ENCODE measurements at regions not wholly inside any gene's neighbourhood (a gene's known extent, or its start where the extent isn't known, plus 50 kb on each side); places are given as distances from the start of the nearest gene placed in this dataset.

DNA sequence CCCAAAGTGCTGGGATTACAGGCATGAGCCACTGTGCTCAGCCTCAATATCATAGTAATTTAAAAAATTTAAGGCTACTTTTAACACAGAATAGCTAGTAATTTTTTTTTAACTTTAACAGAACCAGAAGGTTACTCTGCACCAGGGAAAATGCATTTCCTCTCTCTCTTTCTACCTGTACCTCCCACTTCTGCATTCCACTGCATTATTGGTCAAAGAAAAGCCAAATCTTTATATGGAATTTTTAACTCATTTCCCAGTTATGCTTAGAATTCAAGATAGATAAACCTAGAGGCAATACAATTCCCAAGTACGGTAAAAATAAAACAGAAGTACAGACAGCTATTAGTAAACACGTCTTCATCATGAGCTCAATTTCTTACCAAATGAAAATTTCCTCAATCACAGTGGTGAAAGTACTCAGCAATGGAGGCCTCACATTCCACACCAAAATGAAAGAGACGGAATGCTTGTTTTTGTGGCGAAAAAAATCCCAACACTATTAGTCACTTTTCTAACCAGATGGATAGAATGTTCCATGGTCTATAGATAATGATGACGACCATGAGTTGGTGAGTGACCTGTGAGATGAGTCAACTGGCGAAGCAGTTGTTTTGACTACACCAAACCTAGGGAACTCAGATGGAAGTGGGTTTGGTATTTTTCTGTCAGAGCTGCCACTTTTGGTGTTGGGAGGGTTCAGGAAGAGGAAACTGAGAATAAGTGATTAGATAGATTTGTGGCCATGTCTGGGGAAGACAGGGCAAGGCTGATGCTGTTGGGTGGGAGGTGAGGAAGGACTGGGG, 104.7 kb upstream of the SGK1 start:
- Mint-ChIP-seq H3K4me3 (no peak overlapping the region), H3K36me3 (no peaks in the 10 kb centered on the region), H3K27ac (no peak overlapping the region), H3K9me3 (ENCODE audit: low read depth) (no peaks in the 10 kb centered on the region), H3K27me3 (no peaks in the 10 kb centered on the region), H3K4me1 (peaks cover 16% of the 10 kb centered on the region)
- no peak for DNase-seq
- ATAC-seq = no peak
- CTCF ChIA-PET = no interaction called here

DNA sequence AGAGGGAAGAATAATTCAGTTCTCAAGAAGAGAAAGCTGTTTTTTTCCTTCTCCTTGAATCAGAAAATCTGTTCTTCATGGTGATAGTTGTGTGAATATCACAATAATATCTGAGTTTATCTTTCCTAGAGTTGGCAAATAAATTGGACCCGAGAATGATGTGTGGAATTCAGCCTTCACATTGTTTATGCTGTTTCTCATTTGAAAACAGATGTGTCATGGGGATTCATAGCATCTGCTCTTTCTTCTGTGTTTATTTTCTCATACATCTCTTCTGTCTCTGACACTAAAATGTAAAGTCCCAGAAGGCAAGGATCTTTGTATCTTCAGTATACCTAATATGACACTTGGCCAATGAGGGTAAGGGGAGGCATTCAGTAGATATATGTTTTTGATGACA, 103.6 kb upstream of the SGK1 start:
- Mint-ChIP-seq H3K4me3 (no peak overlapping the region), H3K27me3 (no peaks in the 10 kb centered on the region), H3K36me3 (no peaks in the 10 kb centered on the region), H3K27ac (no peak overlapping the region), H3K4me1 (peaks cover 21% of the 10 kb centered on the region), H3K9me3 (ENCODE audit: low read depth) (no peaks in the 10 kb centered on the region)
- CTCF ChIA-PET = no interaction called here
- DNase-seq (no peak), ATAC-seq (no peak)

DNA sequence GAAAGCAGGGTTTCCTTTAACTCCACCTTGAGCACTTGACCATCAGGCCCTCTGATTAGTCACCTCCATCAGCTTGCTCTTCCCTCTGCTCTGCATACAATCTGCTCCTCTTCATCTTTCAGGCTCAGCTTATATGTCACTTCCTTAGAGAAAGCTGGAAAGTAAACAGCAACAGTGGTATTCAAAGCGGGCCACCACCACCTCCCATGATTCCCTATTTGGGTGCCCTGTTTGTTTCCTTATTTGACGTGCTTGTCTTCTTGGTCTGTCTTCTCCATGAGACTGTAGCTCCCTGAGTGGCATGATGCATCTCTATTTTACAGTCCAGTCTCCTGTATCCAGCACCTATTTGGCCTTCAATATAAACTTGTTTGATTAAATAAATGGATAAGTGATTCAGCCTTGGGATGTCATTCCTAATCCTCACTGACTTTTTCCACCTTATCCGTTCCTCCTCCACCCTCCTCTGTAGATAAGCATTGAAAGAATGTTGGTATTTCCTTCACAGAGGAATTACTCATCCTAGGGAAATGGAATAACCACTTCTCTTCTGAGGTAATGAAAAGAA, 102.8 kb upstream of the SGK1 start:
- peaks cover 19% of the 10 kb centered on the region for H3K4me1 Mint-ChIP-seq
- H3K36me3 Mint-ChIP-seq = no peaks in the 10 kb centered on the region
- H3K9me3 Mint-ChIP-seq (ENCODE audit: low read depth) = no peaks in the 10 kb centered on the region
- H3K27ac Mint-ChIP-seq = no peak overlapping the region
- H3K27me3 Mint-ChIP-seq = no peaks in the 10 kb centered on the region
- no peak for ATAC-seq
- CTCF ChIA-PET = interaction anchor here (1.1 kb wide), 1 partner anchor 15 kb away, joined by 3 read pairs; no protein-coding TSS in a partner anchor
- H3K4me3 Mint-ChIP-seq = no peak overlapping the region
- DNase-seq = no peak

DNA sequence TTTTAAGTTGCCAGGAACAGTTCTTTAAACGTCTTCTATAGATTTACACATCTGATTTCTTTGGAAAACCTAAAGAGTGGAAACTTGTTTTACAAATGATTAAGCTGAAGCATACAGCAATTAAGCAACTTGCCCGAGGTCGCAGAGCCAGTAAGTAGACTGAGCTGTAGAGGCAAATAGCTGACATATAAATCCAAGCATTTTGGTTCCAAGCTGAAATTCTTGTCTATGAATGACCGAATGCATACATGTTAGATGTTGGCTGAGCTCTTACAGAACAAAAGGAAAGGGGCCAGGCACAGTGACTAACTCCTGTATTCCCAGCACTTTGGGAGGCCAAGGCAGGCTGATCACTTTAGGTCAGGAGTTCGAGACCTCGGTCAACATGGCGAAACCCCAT, 101.8 kb upstream of the SGK1 start:
- Mint-ChIP-seq H3K9me3 (ENCODE audit: low read depth) (no peaks in the 10 kb centered on the region), H3K4me1 (peaks cover 14% of the 10 kb centered on the region), H3K27me3 (no peaks in the 10 kb centered on the region), H3K36me3 (no peaks in the 10 kb centered on the region), H3K4me3 (no peak overlapping the region), H3K27ac (no peak overlapping the region)
- DNase-seq (no peak), ATAC-seq (no peak)
- CTCF ChIA-PET = no interaction called here

- Mint-ChIP-seq H3K36me3 (peaks cover 8% of the 10 kb centered on the region), H3K4me3 (no peak overlapping the region), H3K9me3 (ENCODE audit: low read depth) (peaks cover 4% of the 10 kb centered on the region), H3K4me1 (peaks cover 4% of the 10 kb centered on the region), H3K27ac (no peak overlapping the region), H3K27me3 (no peaks in the 10 kb centered on the region)
- CTCF ChIA-PET = interaction anchor here (0.6 kb wide), 1 partner anchor 544 kb away, joined by 3 read pairs; no protein-coding TSS in a partner anchor
- ATAC-seq (peak; percentile 36), DNase-seq (no peak)
These were observed 98.7 kb upstream of the SGK1 start for GRCh38 chr6:134416418-134417154.

GRCh38 chr6:134415656-134416055, 97.7 kb upstream of the SGK1 start:
- no peak overlapping the region for H3K27ac Mint-ChIP-seq
- ATAC-seq = no peak
- peaks cover 4% of the 10 kb centered on the region for H3K9me3 Mint-ChIP-seq (ENCODE audit: low read depth)
- no peaks in the 10 kb centered on the region for H3K27me3 Mint-ChIP-seq
- H3K4me1 Mint-ChIP-seq = peaks cover 4% of the 10 kb centered on the region
- H3K4me3 Mint-ChIP-seq = no peak overlapping the region
- no peak for DNase-seq
- CTCF ChIA-PET = no interaction called here
- H3K36me3 Mint-ChIP-seq = peaks cover 8% of the 10 kb centered on the region

- H3K4me1 Mint-ChIP-seq = peaks cover 4% of the 10 kb centered on the region
- CTCF ChIA-PET = interaction anchor here (1.6 kb wide), 1 partner anchor 20 kb away, joined by 4 read pairs; no protein-coding TSS in a partner anchor
- peaks cover 4% of the 10 kb centered on the region for H3K9me3 Mint-ChIP-seq (ENCODE audit: low read depth)
- H3K27ac Mint-ChIP-seq = no peak overlapping the region
- no peak for DNase-seq
- H3K27me3 Mint-ChIP-seq = no peaks in the 10 kb centered on the region
- ATAC-seq = no peak
- no peak overlapping the region for H3K4me3 Mint-ChIP-seq
- peaks cover 8% of the 10 kb centered on the region for H3K36me3 Mint-ChIP-seq
These were observed 97.3 kb upstream of the SGK1 start for GRCh38 chr6:134415194-134415593.

- Mint-ChIP-seq H3K4me1 (peaks cover 4% of the 10 kb centered on the region), H3K27me3 (no peaks in the 10 kb centered on the region), H3K36me3 (peaks cover 8% of the 10 kb centered on the region), H3K27ac (no peak overlapping the region), H3K4me3 (no peak overlapping the region), H3K9me3 (ENCODE audit: low read depth) (peaks cover 4% of the 10 kb centered on the region)
- DNase-seq (no peak), ATAC-seq (no peak)
- CTCF ChIA-PET = interaction anchor here (1.6 kb wide), 1 partner anchor 21 kb away, joined by 4 read pairs; no protein-coding TSS in a partner anchor
These were observed 96.9 kb upstream of the SGK1 start for GRCh38 chr6:134414793-134415192.

- Mint-ChIP-seq H3K27ac (no peak overlapping the region), H3K9me3 (ENCODE audit: low read depth) (peaks cover 4% of the 10 kb centered on the region), H3K36me3 (peaks cover 8% of the 10 kb centered on the region), H3K27me3 (no peaks in the 10 kb centered on the region), H3K4me1 (peaks cover 4% of the 10 kb centered on the region), H3K4me3 (no peak overlapping the region)
- CTCF ChIA-PET = interaction anchor here (0.7 to 1.1 kb wide), 2 partner anchors 63 to 227 kb away, joined by 3 read pairs; no protein-coding TSS in a partner anchor
- DNase-seq (no peak), ATAC-seq (no peak)
These were observed 95.3 kb upstream of the SGK1 start for GRCh38 chr6:134413241-134413643.

DNA sequence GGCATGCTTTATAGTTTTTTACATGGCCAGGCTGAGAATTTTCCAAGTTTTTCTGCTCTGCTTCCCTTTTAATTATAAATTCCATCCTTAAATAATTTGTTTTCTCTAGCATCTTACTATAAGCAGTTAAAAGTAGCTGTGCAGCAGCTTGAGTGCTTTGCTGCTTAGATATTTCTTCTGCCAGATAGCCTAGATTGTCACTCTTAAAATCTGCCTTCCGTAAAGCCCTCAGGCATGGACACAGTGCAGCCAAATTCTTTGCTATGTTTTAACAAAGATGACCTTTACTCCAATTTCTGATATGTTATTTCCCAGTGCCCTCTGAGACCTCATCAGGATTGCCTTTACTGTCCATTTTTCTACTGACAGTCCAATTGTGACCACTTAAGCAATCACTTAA, 92.6 kb upstream of the SGK1 start:
- no peaks in the 10 kb centered on the region for H3K4me1 Mint-ChIP-seq
- CTCF ChIA-PET = interaction anchor here (1.2 kb wide), 1 partner anchor 14 kb away, joined by 3 read pairs; no protein-coding TSS in a partner anchor
- no peak for DNase-seq

GRCh38 chr6:134407791-134408190, 89.9 kb upstream of the SGK1 start:
- Mint-ChIP-seq H3K4me1 (no peaks in the 10 kb centered on the region), H3K9me3 (ENCODE audit: low read depth) (no peaks in the 10 kb centered on the region), H3K36me3 (peaks cover 5% of the 10 kb centered on the region), H3K4me3 (no peak overlapping the region), H3K27me3 (no peaks in the 10 kb centered on the region), H3K27ac (no peak overlapping the region)
- ATAC-seq = no peak
- no peak for DNase-seq
- CTCF ChIA-PET = no interaction called here

More for the DNA sequence above, 92.6 kb upstream of the SGK1 start:
- Mint-ChIP-seq H3K9me3 (ENCODE audit: low read depth) (peaks cover 4% of the 10 kb centered on the region), H3K4me3 (no peak overlapping the region), H3K36me3 (peaks cover 8% of the 10 kb centered on the region), H3K27ac (no peak overlapping the region), H3K27me3 (no peaks in the 10 kb centered on the region)
- no peak for ATAC-seq

GRCh38 chr6:134406311-134406710, 88.4 kb upstream of the SGK1 start:
- DNase-seq = no peak
- CTCF ChIA-PET = interaction anchor here (0.7 kb wide), 1 partner anchor 228 kb away, joined by 3 read pairs; no protein-coding TSS in a partner anchor
- Mint-ChIP-seq H3K9me3 (ENCODE audit: low read depth) (no peaks in the 10 kb centered on the region), H3K27me3 (no peaks in the 10 kb centered on the region), H3K27ac (no peak overlapping the region), H3K4me1 (peaks cover 4% of the 10 kb centered on the region), H3K4me3 (no peak overlapping the region), H3K36me3 (no peaks in the 10 kb centered on the region)
- ATAC-seq = no peak

DNA sequence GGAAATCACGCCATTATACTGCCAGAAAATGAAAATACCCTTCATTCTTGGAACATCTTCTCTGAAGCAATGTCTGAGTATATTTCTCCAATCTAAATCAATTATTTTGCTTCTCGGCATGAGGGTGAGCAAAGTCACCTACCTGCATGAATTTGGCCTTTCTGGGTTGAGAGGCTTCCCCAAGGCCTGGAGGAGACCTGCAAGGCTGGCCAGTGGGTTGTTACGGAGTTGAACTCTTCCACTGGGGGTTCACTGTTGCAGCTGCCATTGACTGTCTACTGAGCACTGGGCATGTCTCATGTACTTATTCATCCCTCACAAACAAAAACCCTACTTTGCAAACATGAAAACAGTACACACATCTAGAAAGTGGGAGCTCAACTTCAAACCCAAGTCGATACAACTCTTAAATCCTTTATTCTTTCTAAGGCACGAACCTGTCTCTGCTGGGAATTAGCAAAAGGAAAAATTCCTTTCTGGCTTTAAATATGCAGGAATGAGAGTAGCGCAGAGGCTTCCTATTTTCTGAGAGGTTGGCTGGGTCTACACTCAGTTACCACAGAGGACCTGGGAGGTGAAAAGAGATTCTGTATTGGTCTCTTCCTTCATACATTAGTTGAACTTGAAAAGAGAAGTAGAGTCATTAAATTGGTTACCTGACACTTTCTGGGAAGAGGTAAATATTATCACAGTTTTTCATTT, 87.6 kb upstream of the SGK1 start:
- ATAC-seq = no peak
- peaks cover 4% of the 10 kb centered on the region for H3K4me1 Mint-ChIP-seq

More for the DNA sequence above, 87.6 kb upstream of the SGK1 start:
- Mint-ChIP-seq H3K4me3 (no peak overlapping the region), H3K27me3 (no peaks in the 10 kb centered on the region), H3K36me3 (no peaks in the 10 kb centered on the region), H3K9me3 (ENCODE audit: low read depth) (no peaks in the 10 kb centered on the region), H3K27ac (no peak overlapping the region)
- CTCF ChIA-PET = interaction anchor here (0.7 kb wide), 2 partner anchors 72 to 227 kb away, joined by 3 read pairs; no protein-coding TSS in a partner anchor
- no peak for DNase-seq

All from activated CD8-positive, alpha-beta memory T cell treated with anti-CD3 and anti-CD28 coated beads, Interleukin-2, amount 10 ng/mL, durations not matched to agents 7 days and 5 days (primary cell).